LoVo (cell line): ENCODE measurements at regions not wholly inside any gene's neighbourhood (a gene's known extent, or its start where the extent isn't known, plus 50 kb on each side); places are given as distances from the start of the nearest gene placed in this dataset.
"Not testable (repeated sequence)": the region's sequence is repeated elsewhere in the genome, so short reads cannot be mapped to it uniquely, and the experiment has no call there.

Experiments
- DNase-seq: peaks from one replicate; pipeline ENCODE4 v3.0.0-alpha.2; 2016; ENCODE audit warnings: low spot score

DNA sequence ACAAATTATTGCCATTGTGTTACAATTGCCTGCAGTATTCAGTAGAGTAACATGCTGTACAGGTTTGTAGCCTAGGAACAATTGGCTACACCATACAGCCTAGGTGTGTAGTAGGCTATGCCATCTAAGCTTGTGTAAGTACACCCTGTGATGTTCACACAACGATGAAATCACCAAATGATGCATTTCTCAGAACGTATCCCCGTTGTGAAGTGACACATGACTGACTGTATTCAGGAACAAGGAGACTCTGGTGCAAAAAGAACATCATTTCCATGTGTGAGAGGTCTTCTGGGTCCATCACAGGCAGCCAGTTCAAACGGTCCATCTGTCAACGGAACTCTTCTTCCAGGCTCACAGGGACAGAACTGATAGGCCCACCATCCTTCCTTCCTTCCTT, 263.7 kb downstream of the ANAPC1 start:
- no peak for DNase-seq

- DNase-seq = no peak
Observed at GRCh38 chr2:111622859-111623258, 261.1 kb downstream of the ANAPC1 start.

- no peak for DNase-seq
Observed at GRCh38 chr2:111623380-111623779, 260.6 kb downstream of the ANAPC1 start.

DNA sequence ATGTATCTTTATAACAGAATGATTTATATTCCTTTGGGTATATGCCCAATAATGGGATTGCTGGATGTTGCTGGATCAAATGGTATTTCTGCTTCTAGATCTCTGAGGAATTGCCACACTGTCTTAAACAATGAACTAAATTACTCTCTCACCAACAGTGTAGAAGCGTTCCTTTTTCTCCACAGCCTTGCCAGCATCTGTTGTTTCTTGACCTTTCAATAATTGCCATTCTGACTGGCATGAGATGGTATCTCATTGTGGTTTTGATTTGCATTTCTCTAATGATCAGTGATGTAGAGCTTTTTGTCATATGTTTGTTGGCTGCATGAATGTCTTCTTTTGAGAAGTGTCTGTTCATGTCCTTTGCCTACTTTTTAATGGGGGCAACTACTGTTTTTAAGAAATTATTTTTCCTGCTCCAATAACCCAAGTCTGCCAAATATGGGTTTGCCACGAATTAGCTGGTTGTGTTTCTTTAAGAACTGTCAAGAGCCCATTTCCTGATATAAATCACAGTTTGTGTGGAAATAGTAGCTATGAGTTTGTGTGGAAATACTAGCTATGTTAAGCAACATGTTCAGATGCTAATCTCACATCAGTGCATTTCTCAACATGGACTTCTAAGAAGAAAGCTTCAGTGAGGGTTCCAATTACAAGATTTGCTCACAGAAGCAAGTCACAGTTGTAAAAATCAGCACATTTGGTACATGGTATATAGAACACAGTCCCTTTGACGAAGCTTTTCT, 259.4 kb downstream of the ANAPC1 start:
- DNase-seq = no peak

GRCh38 chr2:111625157-111625537, 258.8 kb downstream of the ANAPC1 start:
- not testable (repeated sequence) for DNase-seq

GRCh38 chr2:111626037-111626864, 257.7 kb downstream of the ANAPC1 start:
- DNase-seq = no peak

DNA sequence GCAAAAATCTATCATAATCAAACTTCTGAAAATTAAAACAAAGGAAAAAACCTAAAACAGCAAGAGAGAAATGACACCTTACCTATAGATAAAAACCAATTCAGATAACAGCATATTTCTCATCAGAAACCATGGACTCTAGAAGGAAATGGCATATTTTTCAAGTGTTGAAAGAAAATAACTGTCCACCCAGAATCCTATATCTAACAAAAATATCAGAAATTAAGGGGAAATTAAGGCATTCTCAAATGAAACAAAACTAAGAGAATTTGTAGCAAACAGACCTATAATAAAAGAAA, 257.2 kb downstream of the ANAPC1 start:
- DNase-seq = no peak

DNA sequence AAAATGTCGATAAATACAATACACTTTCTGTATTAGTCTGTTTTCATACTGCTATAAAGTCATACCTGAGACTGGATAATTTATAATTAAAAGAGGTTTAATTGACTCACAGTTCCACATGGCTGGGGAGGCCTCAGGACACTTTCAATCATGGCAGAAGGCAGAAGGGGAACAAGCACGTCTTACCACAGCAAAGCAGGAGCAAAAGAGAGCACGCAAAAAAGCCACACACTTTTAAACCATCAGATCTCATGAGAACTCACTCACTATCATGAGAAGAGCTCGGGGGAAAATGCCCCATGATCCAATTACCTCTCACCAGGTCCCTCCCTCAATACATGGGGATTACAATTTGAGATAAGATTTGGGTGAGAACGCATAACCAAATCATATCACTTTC, 256.7 kb downstream of the ANAPC1 start:
- no peak for DNase-seq

GRCh38 chr2:111628221-111628620, 255.8 kb downstream of the ANAPC1 start:
- DNase-seq = no peak

GRCh38 chr2:111629983-111630382, 254.0 kb downstream of the ANAPC1 start:
- no peak for DNase-seq

DNA sequence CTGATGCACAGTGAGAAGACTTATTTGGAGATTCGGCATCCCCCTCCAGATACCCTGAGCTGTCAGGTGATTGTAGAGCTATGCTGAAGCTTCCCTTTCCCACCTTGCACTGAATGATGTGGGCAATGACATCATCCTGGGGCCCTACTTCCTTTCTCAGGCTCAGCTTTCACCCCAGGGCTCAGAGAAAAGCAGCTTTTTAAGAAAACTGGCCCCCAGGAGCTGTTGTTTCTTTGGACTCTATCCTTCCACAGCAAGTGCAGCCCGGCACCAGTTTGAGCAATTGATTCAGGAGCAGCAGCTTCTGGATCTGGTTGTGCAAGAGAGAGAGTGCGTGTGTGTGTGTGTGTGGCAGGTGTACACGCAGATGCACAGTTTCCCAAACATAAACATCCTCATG, 251.3 kb downstream of the ANAPC1 start:
- DNase-seq = no peak

GRCh38 chr2:111633189-111633588, 250.8 kb downstream of the ANAPC1 start:
- DNase-seq = no peak

DNA sequence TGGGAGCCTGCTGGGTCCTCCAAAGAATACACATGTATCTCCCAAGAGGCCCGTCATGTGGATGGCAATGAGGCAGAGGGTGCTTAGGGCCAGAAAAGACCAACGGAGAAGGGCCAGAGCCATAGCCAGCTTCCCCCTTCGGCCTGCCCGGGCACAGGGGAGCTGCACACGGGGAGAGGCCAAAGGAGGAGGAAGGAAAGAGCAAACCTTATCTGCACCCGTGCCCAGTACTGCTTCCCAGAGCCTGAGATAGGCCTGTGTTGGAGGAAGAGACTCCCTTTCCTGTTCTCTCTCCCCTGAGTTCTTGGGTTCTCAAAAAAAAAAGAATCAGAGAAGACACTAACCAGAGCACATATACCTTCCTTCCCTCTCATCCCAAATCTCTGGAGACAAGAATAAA, 250.3 kb downstream of the ANAPC1 start:
- no peak for DNase-seq

DNA sequence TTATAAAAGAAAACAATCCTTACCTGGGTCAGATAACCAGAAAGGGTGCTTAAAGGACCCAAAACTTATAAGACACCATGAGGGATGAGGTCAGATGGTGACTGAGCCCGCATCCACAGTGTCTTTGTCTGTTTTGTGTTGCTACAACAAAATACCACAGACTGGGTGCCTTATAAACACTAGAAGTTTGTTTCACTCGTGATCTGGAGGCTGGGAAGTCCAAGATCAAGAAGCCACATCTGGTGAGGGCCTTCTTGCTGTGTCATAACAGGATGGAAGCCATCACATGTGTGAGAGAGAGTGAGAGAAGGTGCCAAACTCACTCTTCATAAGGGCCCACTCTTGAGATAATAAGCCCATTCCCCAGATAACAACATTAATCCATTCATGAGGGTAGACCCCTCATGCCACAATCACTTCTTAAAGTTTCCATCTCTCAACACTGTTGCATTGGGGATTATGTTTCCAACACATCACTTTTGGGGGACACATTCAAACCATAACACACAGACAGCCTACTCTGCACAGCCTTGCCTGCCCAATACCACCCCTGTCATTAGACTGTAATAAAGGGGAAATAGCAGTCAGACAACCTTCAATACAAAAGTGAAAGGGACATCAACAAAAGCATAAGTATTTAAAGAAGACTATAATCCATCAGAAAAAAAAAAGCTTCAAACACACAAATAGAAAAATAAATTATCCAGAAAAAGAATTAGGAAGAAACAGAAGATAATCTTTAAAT, 249.8 kb downstream of the ANAPC1 start:
- DNase-seq = no peak

DNA sequence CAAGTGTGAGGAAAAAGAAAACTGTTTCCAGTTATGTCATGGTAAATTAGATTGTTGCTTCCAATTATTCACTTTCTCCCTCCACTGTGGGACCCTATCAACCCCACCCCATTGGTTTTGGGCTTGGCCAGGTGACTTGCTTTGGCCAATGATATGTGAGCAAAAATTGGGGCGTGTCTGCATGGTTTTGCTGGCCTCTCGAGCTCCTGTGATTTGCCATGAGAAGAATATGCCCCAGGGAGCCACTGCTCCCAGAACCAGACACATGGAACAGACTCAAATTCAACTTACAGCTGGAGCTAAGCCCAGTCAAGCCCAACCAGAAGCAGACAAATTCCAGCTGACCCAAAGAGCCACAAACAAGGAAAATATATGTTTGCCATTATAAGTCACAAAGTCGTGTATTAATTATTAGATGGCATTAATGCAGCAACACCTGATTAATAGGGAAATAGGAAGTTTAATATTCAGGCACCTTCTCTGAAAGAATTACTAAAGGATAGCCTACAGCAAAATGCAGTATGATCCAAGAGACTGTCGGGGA, 248.9 kb downstream of the ANAPC1 start:
- no peak for DNase-seq

DNA sequence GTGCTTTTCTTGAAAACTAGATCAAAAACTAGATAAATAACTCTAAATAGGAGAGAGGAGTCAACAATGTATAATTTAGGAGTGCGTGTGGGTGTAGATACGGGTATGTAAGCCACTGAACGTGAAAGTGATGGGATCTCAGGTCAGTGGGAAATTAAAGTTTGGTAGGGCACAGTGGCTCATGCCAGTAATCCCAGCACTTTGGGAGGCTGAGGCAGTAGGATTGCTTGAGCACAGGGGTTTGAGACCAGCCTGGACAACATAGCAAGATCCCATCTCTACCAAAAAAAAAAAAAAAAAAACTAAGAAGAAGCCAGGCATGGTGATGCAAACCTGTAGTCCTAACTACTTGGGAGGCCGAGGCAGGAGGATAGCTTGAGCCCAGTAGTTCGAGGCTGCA, 247.1 kb downstream of the ANAPC1 start:
- no peak for DNase-seq

DNA sequence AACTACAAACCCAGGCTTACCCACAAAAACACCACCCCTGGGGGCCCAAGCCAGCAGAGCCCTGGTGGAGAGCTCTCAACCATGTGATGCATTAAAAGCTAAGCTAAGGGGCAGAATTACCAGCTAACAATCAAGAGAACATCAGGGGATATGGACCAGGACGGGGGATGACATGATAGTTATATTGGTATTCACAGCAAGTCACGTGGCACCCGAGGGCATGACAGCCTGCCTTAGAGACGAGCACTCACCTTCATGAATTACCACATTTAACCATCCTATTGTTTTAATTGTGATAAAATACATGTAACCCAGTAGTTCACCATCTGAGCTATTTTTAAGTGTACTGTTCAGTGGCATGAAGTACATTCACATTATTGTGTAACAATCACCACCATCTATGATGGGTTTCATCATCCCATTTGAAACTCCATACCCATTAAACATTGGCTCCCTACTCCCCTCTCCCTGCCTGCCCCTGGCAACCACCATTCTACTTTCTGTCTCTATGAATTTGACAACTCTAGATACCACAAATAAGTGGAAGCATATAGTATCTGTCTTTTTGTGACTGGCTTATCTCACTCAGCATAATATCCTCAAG, 245.6 kb downstream of the ANAPC1 start:
- DNase-seq = no peak

GRCh38 chr2:111640480-111640879, 243.5 kb downstream of the ANAPC1 start:
- no peak for DNase-seq

DNA sequence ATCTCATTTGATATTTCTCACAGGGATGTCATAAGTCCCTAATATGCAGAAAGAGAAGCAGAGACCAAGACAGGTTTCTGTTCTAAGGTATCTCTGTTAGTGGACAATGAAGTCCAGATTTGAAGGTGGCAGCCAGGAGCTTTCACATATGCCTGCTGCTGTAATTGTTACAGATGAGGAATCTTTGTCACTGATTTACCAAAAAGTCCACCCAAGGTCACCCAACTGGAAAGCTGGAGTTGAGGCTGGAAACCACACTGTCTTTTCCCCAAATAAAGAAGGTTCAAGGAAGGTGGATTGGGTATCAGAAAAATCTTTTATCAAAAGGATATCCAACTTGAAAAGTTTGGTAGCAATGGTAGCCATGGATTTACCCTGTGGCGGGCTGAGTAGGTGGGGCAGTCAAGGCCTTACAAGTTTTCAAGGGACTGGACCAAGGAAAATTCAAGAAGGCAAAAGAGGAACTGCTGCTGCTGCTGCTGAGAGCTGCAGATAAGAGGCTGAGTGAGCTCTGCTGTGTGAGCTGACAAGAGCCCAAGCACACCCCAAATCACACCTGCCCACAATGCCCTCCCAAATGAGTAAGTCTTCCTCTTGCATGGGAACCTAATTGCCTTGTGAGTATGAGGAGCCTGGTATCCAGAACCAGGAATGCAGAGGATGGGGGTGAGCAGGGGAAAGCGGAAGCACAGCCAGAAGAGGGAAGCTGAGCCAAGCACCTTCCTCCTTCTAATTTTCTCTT, 241.2 kb downstream of the ANAPC1 start:
- no peak for DNase-seq

GRCh38 chr2:111643759-111644158, 240.2 kb downstream of the ANAPC1 start:
- DNase-seq = no peak

- DNase-seq = no peak
Observed at GRCh38 chr2:111647359-111647758, 236.6 kb downstream of the ANAPC1 start.

DNA sequence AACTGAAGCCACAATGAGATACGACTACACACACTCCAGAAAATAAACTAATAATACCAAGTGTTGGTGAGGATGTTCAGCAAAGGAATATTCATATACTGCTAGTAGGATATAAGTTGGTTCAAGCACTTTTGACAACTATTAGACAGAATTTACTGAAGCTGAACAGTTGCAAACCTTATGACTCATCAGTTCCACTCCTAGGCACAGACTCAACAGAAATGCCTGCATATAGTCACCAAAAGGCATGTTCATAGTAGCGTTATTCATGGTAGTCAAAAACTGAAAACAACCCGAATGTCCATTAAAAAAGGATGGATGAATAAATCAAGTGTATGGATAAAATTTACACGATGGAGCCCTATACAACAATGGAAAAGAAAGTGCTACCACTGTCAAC, 232.0 kb downstream of the ANAPC1 start:
- DNase-seq = no peak
